SW480 (cell line): ENCODE measurements at regions not wholly inside any gene's neighbourhood (a gene's known extent, or its start where the extent isn't known, plus 50 kb on each side); places are given as distances from the start of the nearest gene placed in this dataset.

Experiments
- DNase-seq: peaks from one replicate; pipeline ENCODE4 v3.0.0-alpha.2; 2016; ENCODE audit warnings: low spot score

DNA sequence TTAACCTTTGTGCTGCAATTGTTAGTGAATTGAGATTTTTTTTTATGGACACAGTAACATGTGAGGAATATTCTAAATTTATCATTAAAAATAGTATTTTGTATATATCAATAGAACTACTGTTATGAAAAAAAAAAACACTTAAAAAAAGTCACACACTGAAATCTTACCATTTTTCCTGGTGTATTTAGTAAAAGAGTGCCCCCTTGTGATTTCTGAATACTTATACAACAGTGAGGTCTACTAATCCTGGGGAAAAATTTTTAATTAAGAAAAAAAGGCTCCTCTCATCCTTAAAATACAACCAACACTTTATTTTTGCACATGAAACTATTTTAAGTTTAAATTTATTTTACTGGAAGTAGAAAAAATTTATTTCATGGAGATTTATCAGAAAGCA lies 56.4 kb upstream of the SPOCK3 start:
- DNase-seq = no peak

DNA sequence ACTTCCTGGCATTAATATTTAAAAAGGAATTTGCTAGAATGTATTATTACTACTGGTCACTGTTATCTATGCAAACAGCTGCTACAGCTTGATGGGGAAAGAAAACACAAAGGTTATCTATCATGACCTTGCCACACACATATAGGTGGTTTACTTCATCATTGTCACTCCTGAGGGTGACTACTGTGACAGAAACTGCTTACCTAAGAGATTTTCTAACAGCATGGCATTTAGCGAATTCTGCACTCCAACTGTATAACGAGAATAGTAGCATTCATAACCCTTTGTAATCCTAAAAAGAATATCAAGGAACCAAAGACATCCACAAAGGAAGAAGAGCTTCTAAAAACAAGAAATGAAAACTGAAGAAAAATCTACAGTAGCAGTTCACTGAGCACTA lies 74.6 kb upstream of the SPOCK3 start:
- no peak for DNase-seq

DNA sequence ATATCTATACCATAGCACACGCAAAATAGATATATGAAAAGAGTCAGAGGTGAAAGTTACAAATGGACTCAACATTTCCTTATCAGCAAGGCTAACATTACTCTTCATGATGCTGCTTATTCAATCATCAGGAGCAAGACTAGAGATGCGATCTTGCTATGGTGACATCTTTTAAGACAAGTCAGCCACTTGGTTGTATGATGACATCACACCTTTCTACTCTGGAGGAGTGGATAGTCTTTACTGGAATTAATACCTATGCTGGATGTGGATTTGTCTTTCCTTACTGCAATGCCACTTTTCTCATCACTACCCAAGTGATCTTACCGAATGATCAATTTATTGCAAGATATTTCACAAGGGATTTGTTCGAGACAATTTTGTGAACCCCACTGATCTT lies 87.0 kb upstream of the SPOCK3 start:
- no peak for DNase-seq

DNA sequence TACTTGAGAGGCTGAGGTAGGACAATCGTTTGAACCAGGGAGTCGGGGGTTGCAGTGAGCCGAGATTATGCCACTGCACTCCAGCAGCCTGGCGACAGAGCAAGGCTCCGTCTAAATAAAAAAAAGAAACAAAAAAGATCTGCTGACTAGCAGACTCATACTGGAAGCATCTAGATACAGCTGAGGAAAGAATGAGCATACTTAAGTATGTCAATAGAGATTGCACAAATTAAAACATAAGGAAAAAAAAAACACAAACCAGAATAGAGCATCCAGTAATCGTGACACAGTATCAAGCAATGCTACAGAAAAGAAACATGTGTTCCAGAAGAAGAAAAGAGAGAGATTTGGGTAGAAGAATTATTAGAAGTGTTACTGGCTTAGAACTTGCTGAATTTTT lies 105.5 kb upstream of the SPOCK3 start:
- DNase-seq = no peak

DNA sequence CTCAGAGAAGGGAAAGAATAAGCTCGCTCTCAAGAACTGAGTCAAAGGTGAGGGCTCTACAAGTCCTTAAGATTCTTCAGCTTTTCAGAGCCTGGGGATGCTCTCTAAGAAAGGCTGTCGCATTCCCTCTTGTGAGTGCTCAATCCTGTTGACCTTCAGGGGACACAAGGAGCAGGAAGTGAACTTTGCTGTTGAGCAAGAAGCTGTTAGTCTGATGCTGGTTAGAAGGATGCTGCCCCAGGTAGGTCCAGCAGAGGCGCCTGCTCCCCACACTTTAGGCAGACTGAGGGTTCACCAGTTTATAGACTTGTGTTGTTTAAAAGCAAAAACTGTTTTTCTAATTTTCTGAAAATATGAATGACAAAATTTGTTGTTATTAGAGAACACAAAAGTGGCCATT lies 125.4 kb upstream of the SPOCK3 start:
- no peak for DNase-seq

DNA sequence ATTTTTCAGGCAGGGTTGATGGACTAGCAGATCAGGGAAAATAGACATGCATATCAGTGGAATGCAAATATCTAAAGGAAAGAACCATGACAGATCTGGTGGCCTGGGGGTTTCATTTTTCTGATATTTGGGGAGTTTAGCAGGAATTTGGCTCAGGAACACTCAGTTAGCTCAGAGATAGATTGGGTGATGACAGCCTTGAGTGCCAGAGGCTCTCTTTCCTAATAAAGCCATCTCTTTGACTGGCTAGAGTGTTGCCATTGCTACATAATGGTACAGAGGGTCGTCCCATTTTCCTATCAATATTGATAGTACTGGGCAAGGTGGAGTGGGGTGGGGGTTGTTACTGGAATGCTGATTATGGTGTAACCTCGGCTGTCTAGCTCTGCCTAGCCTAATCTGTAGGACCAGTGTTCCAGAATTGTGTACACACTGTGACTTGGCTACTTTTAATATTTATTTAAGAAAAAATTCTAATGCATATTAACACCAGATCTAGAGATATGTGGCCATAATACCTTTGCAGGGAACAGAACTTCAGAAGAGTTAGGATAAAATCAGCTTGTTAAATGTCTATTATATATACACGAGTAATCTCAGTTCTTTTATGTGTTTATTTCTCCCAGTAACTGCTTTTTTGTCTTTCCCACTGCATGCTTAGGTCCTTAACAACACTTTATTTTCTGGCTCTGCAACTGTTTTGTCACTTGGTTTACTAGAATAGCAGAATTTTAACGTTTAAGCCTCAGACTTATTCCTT lies 145.0 kb upstream of the SPOCK3 start:
- DNase-seq = no peak

DNA sequence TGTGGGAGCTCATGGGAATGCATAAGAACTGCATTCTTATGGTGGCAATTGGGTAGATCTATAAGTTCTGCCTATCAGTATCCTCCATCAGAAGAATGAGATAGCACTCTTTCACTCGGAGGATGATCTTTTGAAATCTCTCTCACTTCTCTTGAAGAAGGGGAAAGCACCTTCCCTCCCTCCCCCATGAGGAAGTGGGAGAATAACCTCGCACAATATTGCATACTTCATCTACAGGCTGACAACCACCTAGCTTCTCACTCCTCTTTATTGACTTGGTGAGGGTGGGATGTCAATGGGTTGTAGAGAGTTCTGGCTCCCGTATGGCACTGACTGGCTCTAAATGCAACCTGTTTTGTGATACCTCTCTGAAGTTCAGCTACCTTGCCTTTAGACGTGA lies 146.7 kb upstream of the SPOCK3 start:
- no peak for DNase-seq

DNA sequence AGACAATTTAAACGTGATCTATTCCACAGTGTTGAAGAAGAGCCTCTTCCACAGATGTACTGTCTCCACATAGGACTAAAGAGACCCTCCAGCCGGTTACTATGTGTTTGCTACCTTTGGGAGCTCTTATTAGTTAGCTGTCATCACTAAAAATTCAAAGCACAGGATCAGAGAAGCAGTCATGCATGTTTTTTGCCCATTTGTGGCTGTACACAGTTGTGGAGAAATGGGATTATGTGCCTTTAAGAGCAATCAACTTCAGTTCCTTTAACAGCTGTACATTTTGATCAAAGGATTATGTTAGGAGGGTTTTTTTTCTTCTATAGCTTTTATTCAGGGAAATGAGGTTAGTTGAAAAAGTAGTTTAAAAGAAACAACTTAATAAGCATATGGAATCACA lies 149.0 kb upstream of the SPOCK3 start:
- no peak for DNase-seq

DNA sequence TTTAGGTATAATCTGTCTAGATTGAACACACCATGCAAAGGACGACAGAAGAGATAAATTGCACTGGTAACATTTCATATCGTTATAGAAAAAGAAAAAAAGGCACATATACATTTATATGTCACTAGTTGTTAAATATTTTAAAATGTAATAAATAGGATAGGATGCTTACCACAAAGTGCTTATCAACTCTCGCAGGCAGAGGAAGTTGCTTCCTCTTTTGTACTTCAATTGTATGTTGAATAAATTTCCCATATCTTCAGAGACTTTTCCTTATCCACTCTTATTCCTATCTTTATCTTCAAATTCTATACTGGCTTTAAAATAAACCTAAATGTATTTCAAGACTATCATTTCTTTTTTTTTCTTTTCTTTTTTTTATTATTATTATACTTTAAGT lies 163.3 kb upstream of the SPOCK3 start:
- no peak for DNase-seq

DNA sequence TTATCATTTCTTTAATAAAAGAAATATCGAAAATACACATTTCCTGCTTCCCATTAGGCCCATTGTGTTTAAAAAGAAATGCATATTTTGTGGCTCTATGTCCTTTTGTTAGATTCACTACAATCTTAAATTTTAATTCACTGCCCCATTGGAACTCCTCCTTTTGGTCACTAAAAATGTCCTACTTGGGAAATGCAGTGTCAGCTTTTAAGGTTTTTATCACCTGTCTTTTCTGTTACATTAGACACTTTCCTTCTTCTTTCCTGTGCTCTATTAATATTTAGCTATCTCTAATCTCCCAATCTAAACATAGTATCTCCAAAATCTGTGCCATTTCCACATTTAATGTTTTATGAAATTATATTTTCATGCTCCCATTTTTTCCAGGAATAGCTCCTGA lies 164.9 kb upstream of the SPOCK3 start:
- no peak for DNase-seq

DNA sequence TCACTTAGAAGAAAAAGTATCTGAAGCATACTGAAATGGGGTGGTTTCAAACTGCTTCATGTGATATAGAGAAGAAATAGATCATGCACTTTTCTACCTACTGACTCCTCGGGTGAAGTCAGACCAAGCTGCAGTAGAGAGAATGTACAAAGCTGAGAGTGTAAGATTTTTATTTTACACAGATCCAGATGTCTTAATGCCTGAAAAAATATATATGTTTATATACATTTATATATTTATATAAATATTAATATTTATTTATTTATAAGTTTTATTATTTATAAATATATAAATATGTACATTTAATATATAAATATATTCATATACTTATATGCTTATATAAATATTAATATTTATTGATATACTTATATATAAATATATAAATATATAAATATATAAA lies 171.9 kb upstream of the SPOCK3 start:
- no peak for DNase-seq

DNA sequence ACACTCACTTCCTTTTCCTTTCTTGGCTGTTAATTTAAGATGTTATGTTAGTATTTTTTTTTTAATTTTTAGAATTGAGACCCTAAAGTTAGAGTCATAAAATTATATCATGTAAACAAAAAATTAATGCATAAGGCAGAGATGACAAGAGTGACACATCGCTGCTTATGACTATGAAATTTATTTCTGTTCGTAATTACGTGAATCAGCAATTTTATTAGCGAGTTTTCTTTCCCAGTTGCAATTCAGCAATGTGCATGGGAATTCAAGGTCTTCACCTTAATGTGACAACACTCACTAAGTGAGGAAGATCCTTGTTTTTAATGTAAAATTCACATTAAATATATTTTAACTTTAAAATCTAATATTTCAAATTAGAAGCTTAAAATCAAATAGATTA lies 181.2 kb upstream of the SPOCK3 start:
- DNase-seq = no peak

DNA sequence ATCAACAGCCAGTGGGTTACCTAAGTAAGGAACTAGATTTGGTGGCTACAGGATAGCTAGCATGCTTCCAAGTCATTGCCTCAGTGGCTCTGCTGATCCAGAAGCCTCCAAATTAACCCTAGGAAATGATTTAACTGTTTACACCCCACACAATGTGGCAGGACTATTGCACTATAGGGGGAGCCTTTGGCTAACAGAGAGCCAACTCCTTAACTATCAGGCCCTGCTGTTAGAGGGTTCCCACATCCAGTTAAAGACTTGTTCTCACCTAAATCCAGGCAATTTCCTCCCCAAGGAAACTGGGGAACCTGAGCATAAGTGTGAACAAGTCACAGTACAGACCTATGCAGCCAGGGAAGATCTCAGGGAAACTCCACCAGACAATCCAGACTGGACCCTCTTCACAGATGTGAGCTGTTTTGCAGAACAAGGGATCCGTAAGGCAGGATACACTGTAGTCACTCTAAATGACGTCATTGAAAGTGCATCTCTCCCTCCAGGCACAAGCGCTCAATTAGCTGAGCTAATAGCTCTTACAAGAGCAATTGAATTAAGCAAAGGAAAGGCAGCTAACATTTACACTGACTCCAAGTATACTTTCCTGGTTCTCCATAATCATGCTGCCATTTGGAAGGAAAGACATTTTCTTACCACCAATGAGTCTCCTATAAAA lies 185.3 kb upstream of the SPOCK3 start:
- no peak for DNase-seq

DNA sequence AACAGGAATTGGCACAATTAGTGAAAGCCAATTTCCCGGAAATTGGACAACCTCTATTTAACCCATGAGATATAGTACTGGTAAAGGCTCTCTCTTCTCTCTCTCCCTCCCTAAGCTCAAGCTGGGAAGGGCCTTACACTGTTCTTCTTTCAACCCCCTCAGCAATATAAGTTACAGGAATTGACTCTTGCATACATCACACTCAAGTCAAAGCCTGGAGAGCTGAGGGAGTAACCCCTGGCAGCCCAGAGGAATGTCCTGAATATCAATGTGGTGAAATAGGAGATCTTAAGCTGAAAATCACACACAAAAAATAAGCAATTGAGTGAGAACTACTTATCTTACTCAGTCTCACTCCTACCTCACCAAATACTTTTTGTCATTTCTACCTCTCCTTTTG lies 186.9 kb upstream of the SPOCK3 start:
- no peak for DNase-seq

DNA sequence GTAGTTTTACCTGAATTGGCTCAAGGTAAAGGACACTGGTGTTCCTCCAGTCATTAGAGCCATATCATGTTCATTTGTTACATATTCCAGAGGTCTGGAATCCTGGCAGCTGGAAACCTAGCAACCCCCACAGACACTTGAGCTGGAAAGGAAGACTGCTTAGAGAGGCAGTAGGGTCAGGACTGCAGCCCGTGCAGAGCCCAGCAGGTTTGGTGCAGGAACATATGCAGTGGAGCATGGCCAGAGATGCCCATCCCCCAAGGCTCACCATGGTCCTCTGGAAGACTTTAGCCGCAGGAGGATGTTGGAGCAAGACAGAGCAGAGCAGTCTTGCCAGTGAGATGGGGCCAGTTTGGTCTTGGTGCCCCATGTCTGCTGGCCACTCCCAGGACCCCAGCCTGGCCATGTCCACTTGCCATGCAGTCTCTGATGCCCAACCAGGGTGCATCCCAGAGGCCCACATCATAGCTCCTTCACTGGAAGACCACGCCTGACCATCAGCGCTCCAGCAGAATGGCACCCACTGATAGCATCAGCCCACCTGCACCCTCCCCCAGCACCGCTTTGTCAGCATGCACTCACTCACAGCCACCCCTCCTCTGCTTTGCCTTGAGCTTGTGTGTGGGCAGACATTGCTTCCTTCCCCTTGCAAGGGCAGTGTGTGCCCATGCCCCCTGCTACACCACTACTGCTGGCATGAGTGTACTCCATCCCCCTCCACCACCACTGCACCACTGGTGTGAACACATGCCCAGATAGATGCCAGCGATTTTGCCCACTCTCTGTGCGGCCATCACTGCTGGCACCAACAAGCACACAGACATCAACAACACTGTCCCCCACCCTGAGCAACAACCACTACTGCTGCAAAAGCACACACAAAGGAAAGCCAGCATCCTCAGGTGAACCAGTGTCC lies 190.3 kb upstream of the SPOCK3 start:
- no peak for DNase-seq

DNA sequence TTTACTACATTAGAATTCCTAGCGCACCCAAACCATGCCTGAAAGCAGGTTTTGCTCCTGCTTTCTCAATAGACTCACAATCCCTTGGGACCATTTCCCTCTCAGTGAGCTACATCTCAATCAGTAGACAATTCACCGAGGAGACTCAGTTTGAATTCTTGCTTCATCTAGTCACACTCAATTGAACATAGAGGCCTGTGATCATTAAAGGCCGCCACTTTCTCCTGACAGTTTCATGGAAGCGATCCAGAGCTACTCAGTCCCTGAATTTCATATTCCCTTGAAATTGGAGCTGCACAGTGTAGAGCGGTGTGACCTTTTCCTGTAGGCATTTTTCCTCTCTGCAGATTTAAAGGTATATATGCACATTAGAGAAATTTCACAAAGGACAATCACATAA lies 193.9 kb upstream of the SPOCK3 start:
- no peak for DNase-seq

DNA sequence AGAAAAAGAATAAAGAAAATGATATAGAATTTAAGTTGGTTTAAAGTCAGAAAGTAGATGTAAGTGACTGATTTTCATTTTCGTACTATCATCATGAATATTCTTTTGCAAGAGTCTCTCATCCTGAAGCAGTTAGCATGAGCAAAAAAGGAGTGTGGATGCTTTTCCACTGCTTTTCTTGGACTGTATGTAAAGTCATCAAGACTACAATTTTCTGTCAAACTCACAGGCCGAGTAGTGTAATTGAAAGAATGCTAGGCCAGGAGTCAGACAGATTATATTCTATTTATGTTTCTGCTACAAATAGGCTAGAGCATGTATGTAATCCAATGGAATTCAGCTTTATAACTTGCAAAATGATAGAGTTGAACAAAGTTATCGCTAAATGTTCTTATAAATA lies 197.1 kb upstream of the SPOCK3 start:
- DNase-seq = no peak

DNA sequence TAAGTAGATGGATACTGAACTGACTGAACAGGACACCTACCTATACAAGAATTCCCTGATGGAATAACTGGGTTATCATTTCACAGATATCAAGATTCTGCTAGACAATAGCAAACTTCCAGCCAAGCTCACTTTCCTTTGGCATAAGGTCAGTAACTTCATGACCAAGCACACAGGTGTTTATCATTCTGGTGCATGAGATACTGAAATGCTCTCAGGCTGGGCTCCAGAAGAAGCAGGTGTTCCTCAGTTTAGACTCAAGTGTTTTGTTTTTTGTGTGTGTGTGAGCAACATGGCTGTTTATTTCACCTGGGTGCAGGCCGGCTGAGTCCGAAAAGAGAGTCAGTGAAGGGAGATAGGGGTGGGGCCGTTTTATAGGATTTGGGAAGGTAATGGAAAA lies 201.5 kb upstream of the SPOCK3 start:
- no peak for DNase-seq

DNA sequence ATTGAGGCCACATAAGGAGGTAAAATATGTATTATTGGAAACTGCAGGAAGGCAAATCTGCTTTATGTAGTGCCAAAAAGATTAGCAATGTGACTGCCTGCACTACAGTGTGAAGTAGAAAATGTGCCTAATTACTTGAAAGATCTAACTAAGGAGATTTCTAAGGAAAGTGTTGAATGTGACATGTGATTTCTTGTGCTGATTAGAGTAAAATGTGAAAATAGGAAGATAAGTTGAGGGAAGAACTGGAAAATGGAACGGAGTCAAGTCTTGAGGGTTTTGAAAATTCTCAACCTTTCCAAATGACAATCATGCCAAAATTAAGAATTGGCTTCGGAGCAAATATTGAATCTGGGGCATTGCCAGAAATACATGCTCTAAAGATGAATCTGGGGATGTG lies 209.5 kb upstream of the SPOCK3 start:
- DNase-seq = no peak

DNA sequence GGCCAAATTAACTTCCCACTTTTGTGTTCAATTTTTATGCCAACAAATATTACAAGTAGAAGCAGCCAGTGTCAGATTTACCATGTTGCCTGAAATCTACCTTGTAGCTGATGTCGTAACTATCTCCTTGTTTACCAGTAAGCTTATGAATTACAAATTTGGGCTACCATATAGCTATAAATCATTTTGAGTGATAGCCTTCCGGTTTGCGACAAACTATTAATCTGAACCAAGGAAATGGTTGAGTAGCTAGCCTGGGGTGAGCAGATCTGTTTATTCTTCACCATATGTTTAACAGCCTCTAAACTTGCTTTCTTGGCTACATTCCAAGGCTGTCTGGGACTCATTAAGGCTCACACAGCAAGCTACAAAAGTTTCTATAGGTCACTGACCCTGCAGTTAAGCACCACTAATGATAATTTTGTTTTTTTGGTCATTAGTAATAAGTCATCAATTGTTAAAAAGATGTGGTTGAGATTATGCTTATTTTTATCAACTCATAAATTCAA lies 218.7 kb upstream of the SPOCK3 start:
- DNase-seq = no peak

DNA sequence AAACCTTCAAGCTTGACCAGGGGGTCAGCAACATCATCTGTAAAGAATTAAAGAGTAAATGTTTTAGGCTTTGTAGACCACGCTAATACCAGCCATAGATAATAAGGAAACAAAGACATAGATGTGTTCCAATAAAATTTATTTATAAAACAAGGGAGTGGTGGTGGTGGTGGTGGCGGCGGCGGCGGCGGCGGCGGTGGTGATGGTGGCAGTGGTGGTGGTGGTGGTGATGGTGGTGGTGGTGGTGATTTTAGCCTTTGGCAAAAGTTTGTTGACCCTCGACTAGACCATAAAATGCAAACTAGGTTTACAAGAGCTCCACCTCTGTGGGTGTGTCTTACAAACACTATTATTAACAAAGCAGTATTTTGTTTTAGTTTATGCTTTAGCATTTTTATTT lies 222.3 kb upstream of the SPOCK3 start:
- no peak for DNase-seq

DNA sequence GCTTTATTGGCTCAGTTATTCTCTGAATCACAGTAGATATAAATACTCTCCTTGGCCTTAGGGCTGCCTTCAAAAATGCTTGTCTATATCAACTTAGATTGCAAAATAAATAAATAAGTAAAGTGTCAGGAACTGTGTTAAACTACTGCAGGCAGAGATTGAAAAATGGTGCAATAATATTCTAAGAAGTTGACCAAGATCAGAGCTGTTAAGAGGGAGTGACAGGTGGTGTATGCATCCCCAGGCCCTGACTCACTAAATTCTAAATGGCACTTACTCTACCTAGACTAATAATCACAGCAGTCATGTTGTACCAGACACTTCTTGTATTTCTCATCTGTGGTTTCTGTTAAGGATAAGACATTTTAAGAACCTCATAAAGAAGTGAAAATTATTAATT lies 235.1 kb upstream of the SPOCK3 start:
- no peak for DNase-seq

DNA sequence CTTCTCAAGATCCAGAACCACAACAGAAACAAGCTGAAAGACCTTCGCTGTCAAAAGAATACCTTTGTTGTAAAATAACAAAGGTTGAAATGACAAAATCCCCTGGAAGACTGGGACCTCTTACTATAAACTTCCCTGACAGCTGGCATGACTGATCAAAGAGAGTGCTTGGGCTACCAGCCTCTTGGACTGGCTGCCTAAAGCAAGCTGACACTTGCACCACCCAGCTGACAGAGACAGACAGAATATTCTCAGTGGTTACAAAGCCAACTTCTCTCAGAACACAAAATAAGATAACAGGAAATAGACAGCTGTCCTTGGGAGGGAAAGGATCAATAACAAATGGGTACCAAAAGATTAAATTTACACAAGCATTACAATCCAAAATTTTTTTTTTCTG lies 241.7 kb upstream of the SPOCK3 start:
- no peak for DNase-seq
